ENCODE measurements at regions not wholly inside any gene's neighbourhood (a gene's known extent, or its start where the extent isn't known, plus 50 kb on each side); places are given as distances from the start of the nearest gene placed in this dataset.
"Not testable (repeated sequence)": the region's sequence is repeated elsewhere in the genome, so short reads cannot be mapped to it uniquely, and the experiment has no call there.

DNA sequence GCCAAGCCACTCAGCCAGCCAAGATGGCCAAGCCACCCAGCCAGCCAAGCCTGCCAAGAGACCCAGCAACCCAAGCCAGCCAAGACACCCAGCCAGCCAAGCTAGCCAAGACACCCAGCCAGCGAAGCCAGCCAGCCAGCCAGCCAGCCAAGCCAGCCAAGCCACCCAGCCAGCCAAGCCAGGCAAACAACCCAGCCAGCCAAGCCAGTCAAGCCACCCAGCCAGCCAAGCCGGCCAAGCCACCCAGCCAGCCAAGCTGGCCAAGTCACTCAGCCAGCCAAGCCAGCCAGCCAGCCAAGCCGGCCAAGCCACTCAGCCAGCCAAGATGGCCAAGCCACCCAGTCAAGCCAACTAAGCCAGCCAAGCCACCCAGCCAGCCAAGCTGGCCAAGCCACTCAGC lies 337.5 kb upstream of the PLGLB2 start:
- DNase-seq (ENCODE audit: low spot score) = not testable (repeated sequence)

DNA sequence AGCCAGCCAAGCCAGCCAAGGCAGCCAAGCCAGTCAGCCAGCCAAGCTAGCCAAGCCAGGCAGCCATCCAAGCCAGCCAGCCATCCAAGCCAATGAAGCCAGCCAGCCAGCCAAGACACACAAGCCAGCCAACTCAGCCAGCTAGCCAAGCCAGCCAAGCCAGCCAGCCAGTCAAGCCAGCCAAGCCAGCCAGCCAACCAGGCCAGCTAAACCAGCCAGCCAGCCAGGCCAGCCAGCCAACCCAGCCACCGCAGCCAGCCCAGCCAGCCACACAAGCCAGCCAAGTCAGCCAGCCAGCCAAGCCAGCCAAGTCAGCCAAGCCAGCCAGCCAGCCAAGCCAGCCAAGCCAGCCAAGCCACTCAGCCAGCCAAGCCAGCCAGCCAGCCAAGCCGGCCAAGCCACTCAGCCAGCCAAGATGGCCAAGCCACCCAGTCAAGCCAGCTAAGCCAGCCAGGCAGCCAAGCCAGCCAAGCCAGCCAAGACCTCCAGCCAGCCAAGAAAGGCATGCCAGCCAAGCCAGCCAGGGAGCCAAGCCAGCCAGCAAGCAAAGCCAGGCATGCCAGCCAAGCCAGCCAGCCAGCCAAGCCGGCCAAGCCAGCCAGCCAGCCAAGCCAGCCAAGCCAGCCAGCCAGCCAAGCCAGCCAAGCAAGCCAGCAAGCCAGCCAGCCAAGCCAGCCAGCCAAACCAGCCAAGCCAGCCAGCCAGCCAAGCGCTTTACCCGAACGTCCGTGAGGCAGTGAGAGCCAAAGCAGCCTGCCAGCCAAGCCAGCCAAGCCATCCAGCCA lies 335.7 kb upstream of the PLGLB2 start:
- DNase-seq (ENCODE audit: low spot score) = not testable (repeated sequence)

DNA sequence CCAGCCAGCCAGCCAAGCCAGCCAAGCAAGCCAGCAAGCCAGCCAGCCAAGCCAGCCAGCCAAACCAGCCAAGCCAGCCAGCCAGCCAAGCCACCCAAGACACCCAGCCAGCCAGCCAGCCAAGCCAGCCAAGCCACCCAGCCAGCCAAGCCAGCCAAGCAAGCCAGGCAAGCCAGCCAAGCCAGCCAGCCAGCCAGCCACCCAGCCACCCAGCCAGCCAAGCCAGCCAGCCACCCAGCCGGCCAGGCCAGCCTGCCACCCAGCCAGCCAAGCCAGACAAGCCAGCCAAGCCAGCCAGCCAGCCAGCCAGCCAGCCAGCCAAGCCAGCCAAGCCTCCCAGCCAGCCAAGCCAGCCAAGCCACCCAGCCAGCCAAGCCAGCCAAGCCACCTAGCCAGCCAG lies 333.6 kb upstream of the PLGLB2 start:
- not testable (repeated sequence) for DNase-seq (ENCODE audit: low spot score)

DNA sequence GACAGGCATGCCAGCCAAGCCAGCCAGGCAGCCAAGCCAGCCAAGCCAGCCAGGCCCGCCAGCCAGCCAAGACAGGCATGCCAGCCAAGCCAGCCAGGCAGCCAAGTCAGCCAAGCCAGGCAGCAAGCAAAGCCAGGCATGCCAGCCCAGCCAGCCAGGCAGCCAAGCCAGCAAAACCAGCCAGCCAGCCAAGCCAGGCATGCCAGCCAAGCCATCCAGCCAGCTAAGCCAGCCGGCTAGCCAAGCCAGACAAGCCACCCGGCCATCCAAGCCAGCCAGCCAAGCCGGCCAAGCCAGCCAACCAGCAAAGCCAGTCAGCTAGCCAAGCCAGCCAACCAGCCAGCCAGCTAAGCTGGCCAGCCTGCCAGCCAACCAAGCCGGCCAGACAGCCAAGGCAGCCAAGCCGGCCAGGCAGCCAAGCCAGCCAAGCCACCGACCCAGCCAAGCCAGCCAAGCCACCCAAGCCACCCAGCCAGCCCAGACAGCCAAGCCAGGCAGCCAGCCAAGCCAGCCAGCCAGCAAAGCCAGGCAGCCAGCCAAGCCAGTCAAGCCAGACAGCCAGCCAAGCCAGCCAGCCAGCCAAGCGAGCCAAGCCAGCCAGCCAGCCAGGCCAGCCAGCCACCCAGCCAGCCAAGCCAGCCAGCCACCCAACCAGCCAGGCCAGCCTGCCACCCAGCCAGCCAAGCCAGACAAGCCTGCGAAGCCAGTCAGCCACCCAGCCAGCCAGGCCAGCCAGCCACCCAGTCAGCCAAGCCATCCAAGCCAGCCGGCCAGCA lies 332.9 kb upstream of the PLGLB2 start:
- DNase-seq (ENCODE audit: low spot score) = not testable (repeated sequence)

DNA sequence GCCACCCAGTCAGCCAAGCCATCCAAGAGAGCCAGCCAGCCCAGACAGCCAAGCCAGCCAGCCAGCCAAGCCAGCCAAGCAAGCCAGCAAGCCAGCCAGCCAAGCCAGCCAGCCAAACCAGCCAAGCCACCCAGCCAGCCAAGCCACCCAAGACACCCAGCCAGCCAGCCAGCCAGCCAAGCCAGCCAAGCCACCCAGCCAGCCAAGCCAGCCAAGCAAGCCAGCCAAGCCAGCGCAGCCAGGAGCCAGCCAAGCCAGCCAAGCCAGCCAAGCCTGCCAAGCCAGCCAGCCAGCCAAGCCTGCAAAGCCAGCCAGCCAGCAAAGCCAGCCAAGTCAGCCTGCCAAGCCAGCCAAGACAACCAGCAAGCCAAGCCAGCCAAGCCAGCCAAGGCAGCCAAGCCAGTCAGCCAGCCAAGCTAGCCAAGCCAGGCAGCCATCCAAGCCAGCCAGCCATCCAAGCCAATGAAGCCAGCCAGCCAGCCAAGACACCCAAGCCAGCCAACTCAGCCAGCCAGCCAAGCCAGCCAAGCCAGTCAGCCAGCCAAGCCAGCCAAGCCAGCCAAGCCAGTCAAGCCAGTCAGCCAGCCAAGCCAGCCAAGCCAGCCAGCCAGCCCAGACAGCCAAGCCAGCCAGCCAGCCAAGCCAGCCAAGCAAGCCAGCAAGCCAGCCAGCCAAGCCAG lies 332.2 kb upstream of the PLGLB2 start:
- DNase-seq (ENCODE audit: low spot score) = not testable (repeated sequence)

DNA sequence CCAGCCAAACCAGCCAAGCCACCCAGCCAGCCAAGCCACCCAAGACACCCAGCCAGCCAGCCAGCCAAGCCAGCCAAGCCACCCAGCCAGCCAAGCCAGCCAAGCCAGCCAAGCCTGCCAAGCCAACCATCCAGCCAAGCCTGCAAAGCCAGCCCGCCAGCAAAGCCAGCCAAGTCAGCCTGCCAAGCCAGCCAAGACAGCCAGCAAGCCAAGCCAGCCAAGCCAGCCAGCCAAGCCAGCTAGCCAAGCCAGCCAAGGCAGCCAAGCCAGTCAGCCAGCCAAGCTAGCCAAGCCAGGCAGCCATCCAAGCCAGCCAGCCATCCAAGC lies 331.7 kb upstream of the PLGLB2 start:
- DNase-seq (ENCODE audit: low spot score) = not testable (repeated sequence)

DNA sequence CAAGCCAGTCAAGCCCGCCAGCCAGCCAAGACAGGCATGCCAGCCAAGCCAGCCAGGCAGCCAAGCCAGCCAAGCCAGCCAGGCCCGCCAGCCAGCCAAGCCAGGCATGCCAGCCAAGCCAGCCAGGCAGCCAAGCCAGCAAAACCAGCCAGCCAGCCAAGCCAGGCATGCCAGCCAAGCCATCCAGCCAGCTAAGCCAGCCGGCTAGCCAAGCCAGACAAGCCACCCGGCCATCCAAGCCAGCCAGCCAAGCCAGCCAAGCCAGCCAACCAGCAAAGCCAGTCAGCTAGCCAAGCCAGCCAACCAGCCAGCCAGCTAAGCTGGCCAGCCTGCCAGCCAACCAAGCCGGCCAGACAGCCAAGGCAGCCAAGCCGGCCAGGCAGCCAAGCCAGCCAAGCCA lies 330.7 kb upstream of the PLGLB2 start:
- DNase-seq (ENCODE audit: low spot score) = not testable (repeated sequence)

DNA sequence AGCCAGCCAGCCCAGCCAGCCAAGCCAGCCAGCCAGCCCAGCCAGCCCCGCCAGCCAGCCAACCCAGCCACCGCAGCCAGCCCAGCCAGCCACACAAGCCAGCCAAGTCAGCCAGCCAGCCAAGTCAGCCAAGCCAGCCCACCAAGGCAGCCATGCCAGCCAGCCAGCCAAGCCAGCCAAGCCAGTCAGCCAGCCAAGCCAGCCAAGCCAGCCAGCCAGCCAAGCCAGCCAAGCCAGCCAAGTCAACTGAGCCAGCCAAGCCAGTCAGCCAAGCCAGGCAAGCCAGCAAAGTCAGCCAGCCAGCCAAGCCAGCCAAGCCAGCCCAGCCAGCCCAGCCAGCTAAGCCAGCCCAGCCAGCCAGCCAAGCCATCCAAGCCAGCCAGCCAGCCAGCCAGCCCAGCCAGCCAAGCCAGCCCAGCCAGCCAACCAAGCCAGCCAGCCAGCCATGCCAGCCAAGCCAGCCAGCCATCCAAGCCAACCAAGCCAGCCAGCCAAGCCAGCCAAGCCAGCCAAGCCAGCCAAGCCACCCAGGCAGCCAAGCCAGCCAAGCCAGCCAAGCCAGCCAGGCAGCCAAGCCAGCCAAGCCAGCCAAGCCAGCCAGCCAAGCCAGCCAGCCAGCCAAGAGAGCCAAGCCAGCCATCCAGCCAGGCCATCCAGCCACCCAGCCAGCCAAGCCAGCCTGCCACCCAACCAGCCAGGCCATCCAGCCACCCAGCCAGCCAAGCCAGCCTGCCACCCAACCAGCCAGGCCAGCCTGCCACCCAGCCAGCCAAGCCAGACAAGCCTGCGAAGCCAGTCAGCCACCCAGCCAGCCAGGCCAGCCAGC lies 329.9 kb upstream of the PLGLB2 start:
- not testable (repeated sequence) for DNase-seq (ENCODE audit: low spot score)

DNA sequence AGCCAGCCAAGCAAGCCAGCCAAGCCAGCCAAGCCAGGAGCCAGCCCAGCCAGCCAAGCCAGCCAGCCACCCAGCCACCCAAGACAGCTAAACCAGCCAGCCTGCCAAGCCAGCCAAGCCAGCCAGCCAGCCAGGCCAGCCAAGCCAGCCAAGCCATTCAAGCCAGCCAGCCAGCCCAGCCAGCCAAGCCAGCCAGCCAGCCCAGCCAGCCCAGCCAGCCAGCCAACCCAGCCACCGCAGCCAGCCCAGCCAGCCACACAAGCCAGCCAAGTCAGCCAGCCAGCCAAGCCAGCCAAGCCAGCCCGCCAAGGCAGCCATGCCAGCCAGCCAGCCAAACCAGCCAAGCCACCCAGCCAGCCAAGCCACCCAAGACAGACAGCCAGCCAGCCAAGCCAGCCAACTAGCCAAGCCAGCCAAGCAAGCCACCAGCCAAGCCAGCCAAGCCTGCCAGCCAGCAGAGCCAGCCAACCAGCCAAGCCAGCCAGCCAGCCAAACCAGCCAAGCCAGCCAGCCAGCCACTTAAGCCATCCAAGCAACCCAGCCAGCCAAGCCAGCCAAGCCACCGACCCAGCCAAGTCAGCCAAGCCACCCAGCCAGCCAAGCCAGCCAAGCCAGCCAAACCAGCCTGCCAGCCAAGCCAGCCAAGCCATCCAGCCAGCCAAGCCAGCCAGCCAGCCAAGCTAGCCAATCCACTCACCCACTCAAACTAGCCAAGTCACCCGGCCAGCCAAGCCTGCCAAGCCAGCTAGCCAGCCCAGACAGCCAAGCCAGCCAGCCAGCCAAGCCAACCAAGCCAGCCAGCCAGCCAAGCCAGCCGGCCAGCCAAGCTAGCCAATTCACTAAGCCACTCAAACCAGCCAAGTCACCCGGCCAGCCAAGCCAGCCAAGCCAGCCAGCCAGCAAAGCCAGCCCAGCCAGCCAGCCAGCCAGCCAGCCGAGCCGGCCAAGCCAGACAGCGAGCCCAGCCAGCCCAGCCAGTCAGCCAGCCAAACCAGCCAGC lies 328.8 kb upstream of the PLGLB2 start:
- DNase-seq (ENCODE audit: low spot score) = not testable (repeated sequence)

DNA sequence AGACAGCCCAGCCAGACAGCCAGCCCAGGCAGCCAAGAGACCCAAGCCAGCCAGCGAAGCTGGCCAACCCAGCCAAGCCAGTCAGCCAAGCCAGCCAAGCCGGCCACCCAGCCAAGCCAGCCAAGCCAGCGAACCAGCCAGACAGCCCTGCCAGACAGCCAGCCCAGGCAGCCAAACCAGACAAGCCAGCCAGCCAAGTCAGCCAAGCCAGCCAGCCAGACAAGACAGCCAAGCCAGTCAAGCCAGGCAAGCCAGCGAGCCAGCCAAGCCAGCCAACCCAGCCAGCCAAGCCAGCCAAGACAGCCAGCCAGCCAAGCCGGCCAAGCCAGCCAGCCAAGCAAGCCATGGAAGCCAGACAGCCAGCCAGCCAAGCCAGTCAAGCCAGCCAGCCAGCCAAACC lies 327.9 kb upstream of the PLGLB2 start:
- DNase-seq (ENCODE audit: low spot score) = not testable (repeated sequence)

DNA sequence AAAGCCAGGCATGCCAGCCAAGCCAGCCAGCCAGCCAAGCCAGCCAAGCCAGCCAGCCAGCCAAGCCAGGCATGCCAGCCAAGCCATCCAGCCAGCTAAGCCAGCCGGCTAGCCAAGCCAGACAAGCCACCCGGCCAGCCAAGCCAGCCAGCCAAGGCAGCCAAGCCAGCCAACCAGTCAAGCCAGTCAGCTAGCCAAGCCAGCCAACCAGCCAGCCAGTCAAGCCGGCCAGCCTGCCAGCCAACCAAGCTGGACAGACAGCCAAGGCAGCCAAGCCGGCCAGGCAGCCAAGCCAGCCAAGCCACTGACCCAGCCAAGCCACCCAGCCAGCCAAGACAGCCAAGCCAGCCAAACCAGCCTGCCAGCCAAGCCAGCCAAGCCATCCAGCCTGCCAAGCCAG lies 326.9 kb upstream of the PLGLB2 start:
- not testable (repeated sequence) for DNase-seq (ENCODE audit: low spot score)

DNA sequence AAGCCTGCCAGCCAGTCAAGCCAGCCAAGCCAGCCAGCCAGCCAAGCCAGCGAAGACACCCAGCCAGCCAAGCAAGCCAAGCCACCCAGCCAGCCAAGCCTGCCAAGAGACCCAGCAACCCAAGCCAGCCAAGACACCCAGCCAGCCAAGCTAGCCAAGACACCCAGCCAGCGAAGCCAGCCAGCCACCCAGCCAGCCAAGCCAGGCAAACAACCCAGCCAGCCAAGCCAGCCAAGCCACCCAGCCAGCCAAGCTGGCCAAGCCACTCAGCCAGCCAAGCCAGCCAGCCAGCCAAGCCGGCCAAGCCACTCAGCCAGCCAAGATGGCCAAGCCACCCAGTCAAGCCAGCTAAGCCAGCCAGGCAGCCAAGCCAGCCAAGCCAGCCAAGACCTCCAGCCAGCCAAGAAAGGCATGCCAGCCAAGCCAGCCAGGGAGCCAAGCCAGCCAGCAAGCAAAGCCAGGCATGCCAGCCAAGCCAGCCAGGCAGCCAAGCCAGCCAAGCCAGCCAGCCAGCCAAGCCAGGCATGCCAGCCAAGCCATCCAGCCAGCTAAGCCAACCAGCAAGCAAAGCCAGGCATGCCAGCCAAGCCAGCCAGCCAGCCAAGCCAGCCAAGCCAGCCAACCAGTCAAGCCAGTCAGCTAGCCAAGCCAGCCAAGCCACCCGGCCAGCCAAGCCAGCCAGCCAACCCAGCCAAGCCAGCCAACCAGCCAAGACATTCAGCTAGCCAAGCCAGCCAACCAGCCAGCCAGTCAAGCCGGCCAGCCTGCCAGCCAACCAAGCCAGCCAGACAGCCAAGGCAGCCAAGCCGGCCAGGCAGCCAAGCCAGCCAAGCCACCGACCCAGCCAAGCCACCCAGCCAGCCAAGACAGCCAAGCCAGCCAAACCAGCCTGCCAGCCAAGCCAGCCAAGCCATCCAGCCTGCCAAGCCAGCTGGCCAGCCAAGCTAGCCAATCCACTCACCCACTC lies 323.8 kb upstream of the PLGLB2 start:
- DNase-seq (ENCODE audit: low spot score) = not testable (repeated sequence)

DNA sequence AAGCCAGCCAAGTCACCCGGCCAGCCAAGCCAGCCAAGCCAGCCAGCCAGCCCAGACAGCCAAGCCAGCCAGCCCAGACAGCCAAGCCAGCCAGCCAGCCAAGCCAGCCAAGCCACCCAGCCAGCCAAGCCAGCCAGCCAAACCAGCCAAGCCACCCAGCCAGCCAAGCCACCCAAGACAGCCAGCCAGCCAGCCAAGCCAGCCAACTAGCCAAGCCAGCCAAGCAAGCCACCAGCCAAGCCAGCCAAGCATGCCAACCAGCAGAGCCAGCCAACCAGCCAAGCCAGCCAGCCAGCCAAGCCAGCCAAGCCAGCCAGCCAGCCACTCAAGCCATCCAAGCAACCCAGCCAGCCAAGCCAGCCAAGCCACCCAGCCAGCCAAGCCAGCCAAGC lies 323.1 kb upstream of the PLGLB2 start:
- DNase-seq (ENCODE audit: low spot score) = not testable (repeated sequence)

DNA sequence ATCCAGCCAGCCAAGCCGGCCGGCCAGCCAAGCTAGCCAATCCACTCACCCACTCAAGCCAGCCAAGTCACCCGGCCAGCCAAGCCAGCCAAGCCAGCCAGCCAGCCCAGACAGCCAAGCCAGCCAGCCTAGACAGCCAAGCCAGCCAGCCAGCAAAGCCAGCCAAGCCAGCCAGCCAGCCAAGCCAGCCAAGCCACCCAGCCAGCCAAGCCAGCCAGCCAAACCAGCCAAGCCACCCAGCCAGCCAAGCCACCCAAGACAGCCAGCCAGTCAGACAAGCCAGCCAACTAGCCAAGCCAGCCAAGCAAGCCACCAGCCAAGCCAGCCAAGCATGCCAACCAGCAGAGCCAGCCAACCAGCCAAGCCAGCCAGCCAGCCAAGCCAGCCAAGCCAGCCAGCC lies 322.7 kb upstream of the PLGLB2 start:
- not testable (repeated sequence) for DNase-seq (ENCODE audit: low spot score)

DNA sequence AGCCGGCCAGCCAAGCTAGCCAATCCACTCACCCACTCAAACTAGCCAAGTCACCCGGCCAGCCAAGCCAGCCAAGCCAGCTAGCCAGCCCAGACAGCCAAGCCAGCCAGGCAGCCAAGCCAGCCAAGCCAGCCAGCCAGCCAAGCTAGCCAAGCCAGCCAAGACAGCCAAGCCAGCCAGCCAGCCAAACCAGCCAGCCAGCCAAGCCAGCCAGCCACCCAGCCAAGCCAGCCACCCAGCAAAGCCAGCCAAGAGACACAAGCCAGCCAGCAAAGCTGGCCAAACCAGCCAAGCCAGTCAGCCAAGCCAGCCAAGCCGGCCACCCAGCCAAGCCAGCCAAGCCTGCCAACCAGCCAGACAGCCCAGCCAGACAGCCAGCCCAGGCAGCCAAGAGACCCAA lies 322.2 kb upstream of the PLGLB2 start:
- DNase-seq (ENCODE audit: low spot score) = not testable (repeated sequence)

DNA sequence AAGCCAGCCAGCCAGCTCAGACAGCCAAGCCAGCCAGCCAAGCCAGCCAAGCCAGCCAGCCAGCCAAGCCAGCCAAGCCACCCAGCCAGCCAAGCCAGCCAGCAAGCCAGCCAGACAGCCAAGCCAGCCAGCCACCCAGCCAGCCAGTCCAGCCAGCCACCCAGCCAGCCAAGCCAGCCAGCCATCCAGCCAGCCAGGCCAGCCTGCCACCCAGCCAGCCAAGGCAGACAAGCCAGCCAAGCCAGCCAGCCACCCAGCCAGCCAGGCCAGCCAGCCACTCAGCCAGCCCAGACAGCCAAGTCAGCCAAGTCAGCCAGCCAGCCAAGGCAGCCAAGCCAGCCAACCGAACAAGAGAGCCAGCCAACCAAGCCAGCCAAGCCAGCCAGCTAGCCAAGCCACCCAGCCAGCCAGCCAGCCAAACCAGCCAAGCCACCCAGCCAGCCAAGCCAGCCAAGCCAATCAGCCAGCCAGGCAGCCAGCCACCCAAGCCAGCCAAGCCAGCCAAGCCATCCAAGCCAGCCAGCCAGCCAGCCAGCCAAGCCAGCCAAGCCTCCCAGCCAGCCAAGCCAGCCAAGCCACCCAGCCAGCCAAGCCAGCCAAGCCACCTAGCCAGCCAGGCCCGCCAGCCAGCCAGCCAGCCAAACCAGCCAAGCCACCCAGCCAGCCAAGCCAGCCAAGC lies 319.3 kb upstream of the PLGLB2 start:
- DNase-seq (ENCODE audit: low spot score) = not testable (repeated sequence)

DNA sequence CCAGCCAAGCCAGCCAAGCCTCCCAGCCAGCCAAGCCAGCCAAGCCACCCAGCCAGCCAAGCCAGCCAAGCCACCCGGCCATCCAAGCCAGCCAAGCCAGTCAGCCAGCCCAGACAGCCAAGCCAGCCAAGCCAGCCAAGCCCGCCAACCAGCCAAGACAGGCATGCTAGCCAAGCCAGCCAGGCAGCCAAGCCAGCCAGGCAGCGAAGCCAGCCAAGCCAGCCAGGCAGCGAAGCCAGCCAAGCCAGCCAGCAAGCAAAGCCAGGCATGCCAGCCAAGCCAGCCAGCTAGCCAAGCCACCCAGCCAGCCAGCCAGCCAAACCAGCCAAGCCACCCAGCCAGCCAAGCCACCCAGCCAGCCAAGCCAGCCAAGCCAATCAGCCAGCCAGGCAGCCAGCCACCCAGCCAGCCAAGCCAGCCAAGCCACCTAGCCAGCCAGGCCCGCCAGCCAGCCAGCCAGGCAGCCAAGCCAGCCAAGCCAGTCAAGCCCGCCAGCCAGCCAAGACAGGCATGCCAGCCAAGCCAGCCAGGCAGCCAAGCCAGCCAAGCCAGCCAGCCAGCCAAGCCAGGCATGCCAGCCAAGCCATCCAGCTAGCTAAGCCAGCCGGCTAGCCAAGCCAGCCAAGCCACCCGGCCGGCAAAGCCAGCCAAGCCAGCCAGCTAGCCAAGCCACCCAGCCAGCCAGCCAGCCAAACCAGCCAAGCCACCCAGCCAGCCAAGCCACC lies 318.5 kb upstream of the PLGLB2 start:
- DNase-seq (ENCODE audit: low spot score) = not testable (repeated sequence)

DNA sequence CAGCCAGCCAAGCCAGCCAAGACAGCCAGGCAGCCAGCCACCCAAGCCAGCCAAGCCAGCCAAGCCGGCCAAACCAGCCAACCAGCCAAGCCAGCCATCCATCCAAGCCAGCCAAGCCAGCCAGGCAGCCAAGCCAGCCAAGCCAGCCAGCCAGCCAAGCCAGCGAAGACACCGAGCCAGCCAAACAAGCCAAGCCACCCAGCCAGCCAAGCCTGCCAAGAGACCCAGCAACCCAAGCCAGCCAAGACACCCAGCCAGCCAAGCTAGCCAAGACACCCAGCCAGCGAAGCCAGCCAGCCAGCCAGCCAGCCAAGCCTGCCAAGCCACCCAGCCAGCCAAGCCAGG lies 318.0 kb upstream of the PLGLB2 start:
- DNase-seq (ENCODE audit: low spot score) = not testable (repeated sequence)
